ENCODE measurements at regions not wholly inside any gene's neighbourhood (a gene's known extent, or its start where the extent isn't known, plus 50 kb on each side); places are given as distances from the start of the nearest gene placed in this dataset.

GRCh38 chr13:73773168-73773549, 361.0 kb downstream of the KLF12 start:
- TF ChIP-seq EZH2 (IDR thresholded peaks at IDR 0.05) = no peak
- no peak for TF ChIP-seq POLR2AphosphoS5 (IDR thresholded peaks at IDR 0.05; ENCODE audit: borderline replicate concordance, low read depth, low read length)
- no peak for TF ChIP-seq FOXP2 (optimal IDR thresholded peaks at IDR 0.05; ENCODE audit: control extremely low read depth, extremely low read length, insufficient read depth)

Measured in SK-N-MC (cell line).